HG03342 (cell line): ENCODE measurements at regions not wholly inside any gene's neighbourhood (a gene's known extent, or its start where the extent isn't known, plus 50 kb on each side); places are given as distances from the start of the nearest gene placed in this dataset.

Experiments
- ATAC-seq: cut with Tn5 transposase; IDR thresholded peaks from one replicate; pipeline ENCODE4 v1.9.1; 2021; ENCODE audit warnings: mild to moderate bottlenecking, moderate library complexity; ENCODE audit not compliant: unreplicated experiment

- no peak for ATAC-seq
Observed at GRCh38 chr5:21185536-21185935, 1197.5 kb upstream of the CDH18 start.

DNA sequence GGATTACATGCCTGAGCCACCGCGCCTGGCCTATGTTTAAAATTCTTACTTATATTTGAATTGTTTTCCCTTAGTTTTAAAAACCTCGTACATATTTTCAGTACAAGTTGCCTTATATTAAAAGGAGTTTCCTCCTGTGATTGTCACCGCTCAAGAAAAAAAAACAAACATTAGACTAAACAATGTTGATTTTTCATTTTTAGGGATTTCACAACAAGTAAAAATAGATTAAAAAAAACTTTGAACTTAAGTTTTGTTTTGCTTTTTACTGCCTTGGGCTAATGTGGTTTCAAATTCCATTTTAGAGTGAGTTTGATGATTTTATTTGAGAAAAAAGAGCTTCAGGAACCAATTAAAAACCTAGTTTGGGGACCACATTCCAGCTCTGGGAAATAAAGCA lies 1196.6 kb upstream of the CDH18 start:
- no peak for ATAC-seq

DNA sequence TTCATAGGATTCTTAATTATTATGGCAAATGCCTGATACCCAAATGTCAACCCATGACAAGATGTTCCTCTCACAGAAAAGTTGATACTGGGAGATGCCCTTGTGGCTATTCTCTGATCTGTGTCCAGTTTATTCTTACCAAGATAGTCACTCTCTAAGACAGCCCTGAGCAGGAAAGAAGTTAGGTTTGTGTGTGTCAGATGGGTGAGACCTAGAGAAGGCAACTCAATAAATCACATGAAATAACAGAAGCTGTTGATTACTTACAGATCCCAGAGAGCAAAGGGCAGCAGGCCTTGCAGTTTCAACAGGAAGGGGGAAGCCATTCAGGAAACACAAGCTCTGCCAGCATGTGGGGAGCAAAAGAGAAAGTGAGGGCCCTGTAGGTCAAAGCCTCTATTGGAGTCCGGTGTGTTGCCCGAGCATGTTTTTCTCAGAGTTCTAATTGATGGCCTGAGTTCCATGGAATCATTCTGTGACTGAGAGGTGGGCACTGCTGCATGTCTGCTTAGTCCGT lies 1193.7 kb upstream of the CDH18 start:
- no peak for ATAC-seq

DNA sequence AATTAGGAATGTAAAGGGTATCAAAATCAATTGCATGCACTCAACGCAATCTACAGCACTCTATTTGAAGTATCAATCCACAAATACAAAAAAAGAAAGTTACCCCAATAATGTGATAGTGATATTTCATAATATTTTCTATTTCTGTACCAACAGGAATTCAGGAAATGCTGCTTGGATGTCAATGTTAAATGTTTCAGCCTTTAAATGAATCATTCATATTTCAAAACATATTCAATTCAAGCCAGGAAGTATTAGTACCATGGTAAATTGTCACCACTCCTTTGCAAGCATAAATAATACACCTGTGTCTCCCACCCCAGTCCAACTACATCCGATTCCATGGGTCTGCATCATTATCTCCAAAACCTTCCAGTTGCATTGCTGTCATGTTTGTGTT lies 1185.5 kb upstream of the CDH18 start:
- ATAC-seq: no peak

GRCh38 chr5:21173036-21173435 lies 1185.0 kb upstream of the CDH18 start:
- no peak for ATAC-seq

GRCh38 chr5:21171038-21171437 lies 1183.0 kb upstream of the CDH18 start:
- no peak for ATAC-seq

- no peak for ATAC-seq
Observed at GRCh38 chr5:21168557-21168956, 1180.6 kb upstream of the CDH18 start.

GRCh38 chr5:21165344-21165743 lies 1177.3 kb upstream of the CDH18 start:
- no peak for ATAC-seq

DNA sequence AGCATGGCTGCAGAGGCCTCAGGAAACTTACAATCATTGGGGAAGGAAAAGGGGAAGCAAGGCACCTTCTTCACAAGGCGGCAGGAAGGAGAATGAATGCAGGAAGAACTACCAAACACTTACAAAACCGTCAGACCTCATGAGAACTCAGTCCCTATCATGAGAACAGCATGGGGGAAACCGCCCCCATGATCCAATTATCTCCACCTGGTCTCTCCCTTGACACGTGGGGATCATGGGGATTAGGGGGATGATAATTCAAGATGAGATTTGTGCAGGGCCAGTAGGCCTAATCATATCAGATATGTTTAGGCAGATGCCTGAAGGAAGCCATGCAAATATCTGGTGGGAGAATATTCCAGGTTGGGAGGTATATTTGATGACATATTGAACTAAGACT lies 1176.4 kb upstream of the CDH18 start:
- ATAC-seq: no peak

GRCh38 chr5:21159510-21160059 lies 1171.6 kb upstream of the CDH18 start:
- no peak for ATAC-seq

DNA sequence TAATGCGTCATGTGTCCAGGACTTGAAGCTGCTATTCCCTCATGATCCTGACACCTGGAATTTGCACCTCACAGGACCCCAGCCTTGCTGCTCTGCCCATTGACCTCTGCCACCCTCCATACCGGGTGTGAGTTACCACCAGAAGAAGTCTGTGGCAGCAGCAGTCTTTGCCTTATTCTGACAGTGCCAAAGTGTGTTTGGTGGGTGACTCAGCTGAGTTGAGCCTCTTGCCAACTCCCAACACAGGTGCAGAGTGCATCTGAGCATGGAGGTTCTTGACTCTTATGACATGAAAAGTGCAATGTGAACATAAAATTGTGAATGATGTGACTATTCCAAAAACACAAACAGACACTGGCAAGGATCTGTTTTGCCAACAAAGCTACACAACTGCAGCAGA lies 1166.5 kb upstream of the CDH18 start:
- ATAC-seq: no peak

DNA sequence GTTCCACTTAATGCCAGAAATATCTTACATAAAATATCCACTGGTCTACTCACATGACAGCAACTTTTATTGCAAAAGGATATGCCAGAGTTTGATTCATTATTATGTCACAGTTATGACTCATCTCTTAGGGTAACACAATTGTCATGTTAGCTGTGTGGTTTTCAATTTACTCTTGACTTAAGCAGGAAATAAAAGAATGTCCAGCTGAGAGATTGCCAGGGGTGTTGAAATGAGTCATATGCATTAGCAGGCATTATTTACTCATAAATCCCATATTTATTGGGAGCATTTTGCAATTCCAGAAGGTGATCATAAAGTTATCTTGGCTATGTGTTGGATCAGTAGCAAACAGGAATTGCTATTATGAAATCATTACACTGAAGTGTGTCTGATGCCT lies 1164.6 kb upstream of the CDH18 start:
- ATAC-seq: no peak

DNA sequence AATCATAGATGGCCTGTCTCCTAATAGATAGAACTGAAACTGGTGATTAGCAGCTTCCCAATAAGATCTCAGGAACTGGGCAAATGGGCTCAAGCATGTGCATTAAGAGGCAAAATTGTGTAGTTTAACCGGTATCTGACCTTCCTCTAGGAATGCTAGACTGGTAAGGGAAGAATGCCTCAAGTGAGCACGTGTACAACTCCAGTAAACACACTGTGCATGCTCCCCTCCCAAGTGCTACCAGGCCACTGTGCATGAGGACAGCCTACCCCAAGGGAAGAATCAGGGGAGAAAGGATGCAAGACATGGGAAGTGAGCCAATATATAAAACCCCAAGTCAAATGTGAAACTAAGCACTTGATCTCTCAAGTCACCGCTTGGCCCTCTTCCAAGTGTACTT lies 1157.4 kb upstream of the CDH18 start:
- no peak for ATAC-seq

DNA sequence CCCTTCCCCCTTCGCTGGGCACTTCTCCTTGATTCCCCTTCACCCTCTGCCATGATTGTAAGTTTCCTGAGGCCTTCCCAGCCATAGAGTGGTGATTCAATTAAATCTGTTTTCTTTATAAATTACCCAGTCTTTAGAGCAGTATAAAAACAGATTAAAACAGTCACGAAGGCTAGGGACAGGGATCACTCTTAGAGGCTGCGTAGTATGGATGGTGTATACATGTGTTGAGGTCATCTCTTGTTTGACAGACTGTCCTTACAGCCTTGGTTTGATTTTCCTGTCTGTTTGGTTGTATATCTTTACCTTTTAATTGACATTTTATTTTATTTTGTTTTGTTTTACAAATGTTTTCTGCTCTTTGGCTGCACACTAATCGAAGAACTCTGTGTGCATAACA lies 1155.7 kb upstream of the CDH18 start:
- ATAC-seq: no peak

GRCh38 chr5:21142791-21143190 lies 1154.8 kb upstream of the CDH18 start:
- no peak for ATAC-seq

DNA sequence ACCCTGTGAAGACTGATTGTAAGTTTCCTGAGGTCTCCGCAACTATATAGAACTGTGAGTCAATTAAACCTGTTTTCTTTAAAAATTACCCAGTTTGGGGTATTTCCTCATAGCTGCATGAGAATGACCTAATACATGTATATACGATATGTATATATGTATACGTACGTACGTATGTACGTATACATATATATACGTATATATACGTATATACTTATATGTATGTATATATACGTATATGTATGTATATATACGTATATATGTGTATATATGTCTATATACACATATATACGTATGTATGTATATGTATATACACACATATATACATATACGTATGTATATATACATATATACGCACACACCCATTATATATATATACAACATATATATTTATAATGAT lies 1153.0 kb upstream of the CDH18 start:
- ATAC-seq: no peak

- no peak for ATAC-seq
Observed at GRCh38 chr5:21126236-21126635, 1138.2 kb upstream of the CDH18 start.

GRCh38 chr5:21125238-21125983 lies 1137.4 kb upstream of the CDH18 start:
- ATAC-seq: no peak

DNA sequence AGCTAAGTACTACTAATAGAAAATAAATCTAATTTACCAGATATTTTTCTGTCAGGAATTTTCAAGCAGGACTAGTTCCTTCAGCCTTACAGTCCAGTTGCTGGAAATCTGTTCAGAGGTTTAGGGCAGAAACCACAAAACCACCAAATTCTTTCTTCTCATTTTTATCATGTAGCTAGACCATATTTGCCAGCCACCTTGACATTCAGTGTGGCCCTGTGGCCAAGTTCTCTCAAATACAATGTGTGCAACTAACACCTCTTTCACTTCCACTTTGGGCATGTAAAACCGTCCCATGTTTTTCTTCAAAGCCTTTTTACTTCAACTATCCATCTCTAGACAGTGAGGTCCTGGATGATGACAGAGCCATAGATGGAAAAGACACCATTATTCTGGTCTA lies 1133.2 kb upstream of the CDH18 start:
- no peak for ATAC-seq

DNA sequence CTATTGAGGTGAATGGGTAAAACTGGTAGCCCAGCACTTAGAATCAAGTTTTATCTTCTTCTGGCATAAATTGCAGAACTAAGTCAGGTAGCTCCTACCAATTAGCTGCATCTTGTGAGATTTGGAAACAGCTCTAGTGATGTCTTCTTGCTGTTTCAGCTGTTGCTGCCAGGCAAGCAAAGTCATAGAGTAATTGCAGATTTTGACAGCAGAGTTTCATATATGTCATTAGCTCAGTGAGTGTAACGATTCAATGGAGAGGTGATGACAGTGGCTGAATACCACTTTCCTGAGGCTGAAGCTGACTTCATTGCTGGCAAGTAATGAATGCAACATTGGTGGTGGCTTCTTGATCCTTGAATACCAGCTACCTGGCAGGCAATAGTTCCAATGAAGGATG lies 1109.7 kb upstream of the CDH18 start:
- ATAC-seq: no peak

DNA sequence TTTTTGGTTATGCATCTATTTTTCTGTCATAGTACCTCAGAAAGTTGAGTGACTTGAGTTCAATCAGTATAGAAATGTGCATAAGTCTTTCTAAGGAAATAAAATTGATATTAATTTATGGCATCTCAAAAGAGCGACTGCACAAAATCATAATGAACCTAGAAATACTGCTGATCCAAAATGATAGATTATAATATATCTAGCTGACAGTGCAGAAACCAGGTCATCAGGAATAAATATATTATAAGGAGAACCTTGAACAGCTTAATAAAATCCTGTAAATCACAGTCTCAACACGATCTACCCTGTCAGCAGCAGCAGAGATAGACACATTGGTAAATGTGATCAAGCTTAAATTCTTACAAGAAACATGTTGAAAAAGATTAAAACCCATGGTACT lies 1106.6 kb upstream of the CDH18 start:
- no peak for ATAC-seq

GRCh38 chr5:21087766-21088165 lies 1099.8 kb upstream of the CDH18 start:
- no peak for ATAC-seq

GRCh38 chr5:21085791-21086190 lies 1097.8 kb upstream of the CDH18 start:
- ATAC-seq: no peak
